CD14-positive monocyte (primary cell): ENCODE measurements at regions not wholly inside any gene's neighbourhood (a gene's known extent, or its start where the extent isn't known, plus 50 kb on each side); places are given as distances from the start of the nearest gene placed in this dataset.

Experiments used
- DNase-seq, 3 donors: peaks; one replicate each; pipeline ENCODE4 v3.0.0-alpha.2; 2011 to 2022
- H2AFZ ChIP-seq: 2 replicates; pipeline ENCODE4 v1.6.0; 2012; ENCODE audit warnings: mild to moderate bottlenecking, low read depth, low read length, inconsistent platforms; ENCODE audit not compliant: insufficient read depth, poor library complexity, severe bottlenecking
- H3K27ac ChIP-seq, 2 donors: 1 replicate in 1 of 2; 2 replicates in 1 of 2; pipeline ENCODE4 v1.5.1; 2012 to 2013; ENCODE audit warnings: low read length in 2 of 2, control low read depth in 1 of 2, inconsistent platforms in 1 of 2, low read depth in 1 of 2, mild to moderate bottlenecking in 1 of 2
- H3K27me3 ChIP-seq, 2 donors: one replicate each; pipeline versions ENCODE4 v1.6.0 to v1.6.1; 2011 to 2013; ENCODE audit warnings: low read length in 2 of 2; ENCODE audit not compliant: control insufficient read depth in 2 of 2, insufficient read depth in 2 of 2
- H3K36me3 ChIP-seq, 2 donors: replicated peaks in 1 of 2; 1 replicate in 1 of 2; 2 replicates in 1 of 2; pipeline versions ENCODE4 v1.5.1 to v1.6.1; 2012 to 2013; ENCODE audit warnings: low read length in 2 of 2, control low read depth in 1 of 2, inconsistent platforms in 1 of 2, mild to moderate bottlenecking in 1 of 2; ENCODE audit not compliant: insufficient read depth in 2 of 2, control insufficient read depth in 1 of 2
- H3K4me1 ChIP-seq, 2 donors: 1 replicate in 1 of 2; 2 replicates in 1 of 2; pipeline versions ENCODE4 v1.5.1 to v1.6.1; 2012 to 2013; ENCODE audit warnings: low read length in 2 of 2, control low read depth in 1 of 2, inconsistent platforms in 1 of 2, mild to moderate bottlenecking in 1 of 2, moderate library complexity in 1 of 2; ENCODE audit not compliant: insufficient read depth in 2 of 2, control insufficient read depth in 1 of 2
- H3K4me2 ChIP-seq: replicated peaks from 2 replicates; pipeline ENCODE3; 2012; ENCODE audit warnings: low read length, moderate library complexity, mild to moderate bottlenecking; ENCODE audit not compliant: poor library complexity, severe bottlenecking; ENCODE audit errors: extremely low read depth
- H3K4me3 ChIP-seq, 3 experiments: fragments of 200-600 bp in 1 of 3; sonication (generic) in 1 of 3; replicated peaks in 1 of 3; 1 replicate in 2 of 3; 2 replicates in 1 of 3; pipeline ENCODE4 v1.5.1; 2011 to 2013; ENCODE audit warnings: low read length in 3 of 3, mild to moderate bottlenecking in 3 of 3, control low read depth in 2 of 3, low read depth in 2 of 3, inconsistent platforms in 1 of 3, moderate library complexity in 1 of 3
- H3K79me2 ChIP-seq: 2 replicates; pipeline ENCODE4 v1.6.0; 2012; ENCODE audit warnings: mild to moderate bottlenecking, control low read depth, inconsistent platforms, low read length, moderate library complexity; ENCODE audit not compliant: insufficient read depth
- H3K9ac ChIP-seq: 2 replicates; pipeline ENCODE4 v1.6.0; 2017; ENCODE audit warnings: low read length, mild to moderate bottlenecking; ENCODE audit not compliant: insufficient read depth, poor library complexity, severe bottlenecking
- H3K9me3 ChIP-seq, 2 donors: replicated peaks in 1 of 2; 1 replicate in 1 of 2; 2 replicates in 1 of 2; pipeline versions ENCODE4 v1.5.1 to v1.6.1; 2012 to 2013; ENCODE audit warnings: low read length in 2 of 2, control low read depth in 1 of 2; ENCODE audit not compliant: control insufficient read depth in 1 of 2, insufficient read depth in 1 of 2
- H4K20me1 ChIP-seq: 2 replicates; pipeline ENCODE4 v1.6.0; 2012; ENCODE audit warnings: mild to moderate bottlenecking, low read length, control low read depth, moderate library complexity; ENCODE audit not compliant: insufficient read depth
- H3K27ac Mint-ChIP-seq, 7 donors: one replicate each; pipeline ENCODE4 v1.8.0; 2020; ENCODE audit warnings: mild to moderate bottlenecking in 7 of 7, mixed read lengths in 7 of 7, moderate library complexity in 6 of 7, inconsistent platforms in 2 of 7
- H3K27me3 Mint-ChIP-seq, 3 donors: one replicate each; pipeline ENCODE4 v1.8.0; 2021 to 2022; ENCODE audit warnings: low read depth in 3 of 3, mild to moderate bottlenecking in 3 of 3, mixed read lengths in 3 of 3, moderate library complexity in 3 of 3, inconsistent platforms in 1 of 3
- H3K36me3 Mint-ChIP-seq, 2 donors: one replicate each; pipeline ENCODE4 v1.8.0; 2020; ENCODE audit warnings: mixed read lengths in 2 of 2, inconsistent platforms in 1 of 2, mild to moderate bottlenecking in 1 of 2
- H3K4me1 Mint-ChIP-seq: one replicate; pipeline ENCODE4 v1.8.0; 2020; ENCODE audit warnings: mild to moderate bottlenecking, mixed read lengths
- H3K4me3 Mint-ChIP-seq, 2 donors: one replicate each; pipeline ENCODE4 v1.8.0; 2020; ENCODE audit warnings: mild to moderate bottlenecking in 2 of 2, mixed read lengths in 2 of 2, moderate library complexity in 1 of 2
- H3K9me3 Mint-ChIP-seq, 7 donors: one replicate each; pipeline ENCODE4 v1.8.0; 2020 to 2022; ENCODE audit warnings: mixed read lengths in 7 of 7, mild to moderate bottlenecking in 6 of 7, moderate library complexity in 6 of 7, inconsistent platforms in 2 of 7
- WGBS: methylation state at CpG from one replicate; pipeline ENCODE4 v1.1.5; 2013; ENCODE audit warnings: missing lambda C conversion rate; ENCODE audit not compliant: insufficient coverage; 5-methylcytosine and 5-hydroxymethylcytosine counted together
- intact Hi-C, 2 donors: fragments of 100-400 bp; cut with micrococcal nuclease; formaldehyde crosslinking; loops; one replicate each; pipeline versions ENCODE4 v1.15.0 to v1.15.1; 2023
- TF ChIP-seq, protein P1 (sequence below): fragments of 200-600 bp; IDR thresholded peaks from one replicate; pipeline ENCODE4 v1.8.0; 2022; ENCODE audit warnings: antibody characterized with exemption, mild to moderate bottlenecking

DNA sequence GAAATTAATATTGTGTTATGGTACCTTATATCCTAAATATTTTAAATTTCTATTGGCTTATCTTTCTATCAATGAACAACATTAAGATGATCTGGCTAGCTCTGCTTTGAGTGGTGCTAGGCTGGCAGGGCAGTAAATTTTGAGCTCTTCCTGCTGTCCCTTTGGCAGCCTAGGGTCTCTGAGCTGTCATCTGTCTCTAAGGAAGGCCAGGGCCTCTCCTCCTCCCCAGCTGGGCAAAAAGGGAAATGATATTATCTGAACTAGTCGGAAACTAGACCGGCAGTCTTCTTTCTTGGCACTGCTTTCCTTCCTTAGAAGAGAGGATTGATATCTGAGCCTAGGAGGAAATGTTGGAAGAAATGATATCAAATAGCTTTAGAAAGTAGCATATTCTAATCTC, 176.7 kb upstream of the BTBD3 start:
- Histone ChIP-seq H3K4me2 (no peak overlapping the region), H3K27ac (no peak overlapping the region), H3K4me1 (no peaks in the 10 kb centered on the region), H3K36me3 (no peaks in the 10 kb centered on the region), H3K27me3 (no peaks in the 10 kb centered on the region), H2AFZ (no peak overlapping the region), H3K4me3 (no peak overlapping the region), H3K79me2 (no peaks in the 10 kb centered on the region), H3K9me3 (no peaks in the 10 kb centered on the region), H3K9ac (no peak overlapping the region), H4K20me1 (no peaks in the 10 kb centered on the region)
- Mint-ChIP-seq H3K4me1 (no peaks in the 10 kb centered on the region), H3K9me3 (no peaks in the 10 kb centered on the region), H3K36me3 (no peaks in the 10 kb centered on the region), H3K4me3 (no peak overlapping the region), H3K27ac (peak overlapping the region in 1 of 7 donors; percentile 52), H3K27me3 (no peaks in the 10 kb centered on the region)
- no peak for DNase-seq
- intact Hi-C loops: no loop called here
- TF ChIP-seq, protein P1, sequence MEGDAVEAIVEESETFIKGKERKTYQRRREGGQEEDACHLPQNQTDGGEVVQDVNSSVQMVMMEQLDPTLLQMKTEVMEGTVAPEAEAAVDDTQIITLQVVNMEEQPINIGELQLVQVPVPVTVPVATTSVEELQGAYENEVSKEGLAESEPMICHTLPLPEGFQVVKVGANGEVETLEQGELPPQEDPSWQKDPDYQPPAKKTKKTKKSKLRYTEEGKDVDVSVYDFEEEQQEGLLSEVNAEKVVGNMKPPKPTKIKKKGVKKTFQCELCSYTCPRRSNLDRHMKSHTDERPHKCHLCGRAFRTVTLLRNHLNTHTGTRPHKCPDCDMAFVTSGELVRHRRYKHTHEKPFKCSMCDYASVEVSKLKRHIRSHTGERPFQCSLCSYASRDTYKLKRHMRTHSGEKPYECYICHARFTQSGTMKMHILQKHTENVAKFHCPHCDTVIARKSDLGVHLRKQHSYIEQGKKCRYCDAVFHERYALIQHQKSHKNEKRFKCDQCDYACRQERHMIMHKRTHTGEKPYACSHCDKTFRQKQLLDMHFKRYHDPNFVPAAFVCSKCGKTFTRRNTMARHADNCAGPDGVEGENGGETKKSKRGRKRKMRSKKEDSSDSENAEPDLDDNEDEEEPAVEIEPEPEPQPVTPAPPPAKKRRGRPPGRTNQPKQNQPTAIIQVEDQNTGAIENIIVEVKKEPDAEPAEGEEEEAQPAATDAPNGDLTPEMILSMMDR: no peak
- no CpG with 5 or more reads among the region's 2 CpGs for WGBS

DNA sequence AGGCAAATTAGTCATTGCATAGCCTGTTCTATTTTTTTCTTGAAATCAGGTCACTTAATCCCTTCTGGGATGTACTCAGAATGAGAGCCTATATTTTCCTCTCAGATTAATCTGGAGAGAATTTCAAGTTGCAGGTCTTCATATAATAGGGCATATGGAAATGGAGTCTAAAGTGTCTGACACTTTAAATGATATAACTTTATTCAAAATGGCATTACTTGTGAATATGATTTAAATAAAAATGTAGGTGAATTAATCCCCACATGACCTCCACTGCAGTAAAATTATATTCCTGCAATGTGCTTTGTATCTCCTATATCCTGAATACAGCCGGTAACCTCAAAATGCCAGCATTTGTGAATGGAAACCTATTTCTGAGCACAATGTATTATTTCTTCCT, 172.5 kb upstream of the BTBD3 start:
- Mint-ChIP-seq H3K4me3 (no peak overlapping the region), H3K9me3 (peaks cover 0 to 5% (median 0%) of the 10 kb centered on the region in 7 donors), H3K36me3 (no peaks in the 10 kb centered on the region), H3K27me3 (peaks cover 0 to 1% (median 0%) of the 10 kb centered on the region in 3 donors), H3K4me1 (no peaks in the 10 kb centered on the region), H3K27ac (no peak overlapping the region)
- Histone ChIP-seq H3K9ac (no peak overlapping the region), H3K27me3 (no peaks in the 10 kb centered on the region), H3K27ac (no peak overlapping the region), H3K36me3 (no peaks in the 10 kb centered on the region), H3K4me2 (no peak overlapping the region), H3K4me1 (no peaks in the 10 kb centered on the region), H3K4me3 (no peak overlapping the region), H4K20me1 (no peaks in the 10 kb centered on the region), H2AFZ (no peak overlapping the region), H3K9me3 (no peaks in the 10 kb centered on the region), H3K79me2 (no peaks in the 10 kb centered on the region)
- TF ChIP-seq, protein P1: no peak
- DNase-seq: no peak
- WGBS: no CpG with 5 or more reads among the region's 1 CpG
- intact Hi-C loops: no loop called here
